ENCODE measurements at regions not wholly inside any gene's neighbourhood (a gene's known extent, or its start where the extent isn't known, plus 50 kb on each side); places are given as distances from the start of the nearest gene placed in this dataset.
"Not testable (repeated sequence)": the region's sequence is repeated elsewhere in the genome, so short reads cannot be mapped to it uniquely, and the experiment has no call there.

GRCh38 chr16:17780181-17780580 lies 309.4 kb upstream of the XYLT1 start:
- DNase-seq, result no peak

GRCh38 chr16:17777408-17777863 lies 306.7 kb upstream of the XYLT1 start:
- DNase-seq, result no peak

GRCh38 chr16:17776888-17777287 lies 306.1 kb upstream of the XYLT1 start:
- no peak for DNase-seq

- no peak for DNase-seq
Measured at GRCh38 chr16:17776465-17776864, 305.7 kb upstream of the XYLT1 start.

GRCh38 chr16:17775061-17775460 lies 304.3 kb upstream of the XYLT1 start:
- no peak for DNase-seq

- DNase-seq, result no peak
Measured at GRCh38 chr16:17773698-17774101, 302.9 kb upstream of the XYLT1 start.

- DNase-seq, result no peak
Measured at GRCh38 chr16:17770104-17770503, 299.3 kb upstream of the XYLT1 start.

- DNase-seq, result no peak
Measured at GRCh38 chr16:17769065-17769464, 298.3 kb upstream of the XYLT1 start.

GRCh38 chr16:17768257-17768656 lies 297.5 kb upstream of the XYLT1 start:
- DNase-seq, result no peak

- no peak for DNase-seq
Measured at GRCh38 chr16:17766012-17766411, 295.3 kb upstream of the XYLT1 start.

GRCh38 chr16:17759451-17760390 lies 289.0 kb upstream of the XYLT1 start:
- DNase-seq, result no peak

- DNase-seq, result no peak
Measured at GRCh38 chr16:17757808-17758207, 287.0 kb upstream of the XYLT1 start.

- DNase-seq, result no peak
Measured at GRCh38 chr16:17755158-17755557, 284.4 kb upstream of the XYLT1 start.

- no peak for DNase-seq
Measured at GRCh38 chr16:17753434-17753833, 282.7 kb upstream of the XYLT1 start.

- no peak for DNase-seq
Measured at GRCh38 chr16:17749706-17750105, 278.9 kb upstream of the XYLT1 start.

GRCh38 chr16:17748044-17748719 lies 277.4 kb upstream of the XYLT1 start:
- DNase-seq, result no peak

GRCh38 chr16:17747081-17747756 lies 276.5 kb upstream of the XYLT1 start:
- no peak for DNase-seq

- DNase-seq, result no peak
Measured at GRCh38 chr16:17744921-17745572, 274.3 kb upstream of the XYLT1 start.

GRCh38 chr16:17743578-17743977 lies 272.8 kb upstream of the XYLT1 start:
- DNase-seq, result no peak

- DNase-seq, result no peak
Measured at GRCh38 chr16:17743158-17743557, 272.4 kb upstream of the XYLT1 start.

- not testable (repeated sequence) for DNase-seq
Measured at GRCh38 chr16:17735099-17735498, 264.3 kb upstream of the XYLT1 start.

- no peak for DNase-seq
Measured at GRCh38 chr16:17729820-17730219, 259.1 kb upstream of the XYLT1 start.

- DNase-seq, result no peak
Measured at GRCh38 chr16:17728196-17728595, 257.4 kb upstream of the XYLT1 start.

All from NCI-H526 (cell line).